D341Med (cell line): ENCODE measurements at regions not wholly inside any gene's neighbourhood (a gene's known extent, or its start where the extent isn't known, plus 50 kb on each side); places are given as distances from the start of the nearest gene placed in this dataset.
"Not testable (repeated sequence)": the region's sequence is repeated elsewhere in the genome, so short reads cannot be mapped to it uniquely, and the experiment has no call there.

Experiments used
- DNase-seq: peaks from one replicate; pipeline ENCODE4 v3.0.0; 2012; ENCODE audit warnings: low spot score

GRCh38 chr6:146985111-146985510 lies 219.1 kb upstream of the STXBP5 start:
- no peak for DNase-seq

GRCh38 chr6:146985966-146986365 lies 218.3 kb upstream of the STXBP5 start:
- no peak for DNase-seq

DNA sequence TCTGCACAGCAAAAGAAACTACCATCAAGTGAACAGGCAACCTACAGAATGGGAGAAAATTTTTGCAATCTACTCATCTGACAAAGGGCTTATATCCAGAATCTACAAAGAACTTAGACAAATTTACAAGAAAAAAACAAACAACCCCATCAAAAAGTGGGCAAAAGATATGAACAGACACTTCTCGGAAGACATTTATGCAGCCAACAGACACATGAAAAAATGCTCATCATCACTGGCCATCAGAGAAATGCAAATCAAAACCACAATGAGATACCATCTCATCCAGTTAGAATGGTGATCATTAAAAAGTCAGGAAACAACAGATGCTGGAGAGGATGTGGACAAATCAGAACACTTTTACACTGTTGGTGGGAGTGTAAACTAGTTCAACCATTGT lies 216.3 kb upstream of the STXBP5 start:
- not testable (repeated sequence) for DNase-seq

DNA sequence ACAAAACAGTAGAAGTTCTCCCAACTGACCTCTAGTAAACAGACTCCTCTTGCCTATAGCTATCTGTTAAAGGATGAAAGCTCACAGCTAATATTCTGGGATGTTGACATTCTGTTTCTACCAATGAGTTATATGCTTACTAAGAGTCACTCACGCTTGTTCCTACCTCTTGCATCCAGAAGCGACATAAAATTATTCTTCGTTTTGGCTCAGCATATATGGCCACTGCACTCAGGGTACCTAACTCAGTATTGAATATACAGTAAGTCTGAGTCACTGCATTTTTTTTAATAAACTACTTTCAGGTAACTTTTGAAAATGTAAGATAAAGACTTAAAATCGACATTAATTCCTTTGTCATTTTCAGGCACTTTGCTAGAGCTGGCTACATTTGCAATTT lies 214.4 kb upstream of the STXBP5 start:
- no peak for DNase-seq

GRCh38 chr6:146990284-146990683 lies 213.9 kb upstream of the STXBP5 start:
- DNase-seq = no peak

GRCh38 chr6:146990821-146991798 lies 213.1 kb upstream of the STXBP5 start:
- DNase-seq = no peak

DNA sequence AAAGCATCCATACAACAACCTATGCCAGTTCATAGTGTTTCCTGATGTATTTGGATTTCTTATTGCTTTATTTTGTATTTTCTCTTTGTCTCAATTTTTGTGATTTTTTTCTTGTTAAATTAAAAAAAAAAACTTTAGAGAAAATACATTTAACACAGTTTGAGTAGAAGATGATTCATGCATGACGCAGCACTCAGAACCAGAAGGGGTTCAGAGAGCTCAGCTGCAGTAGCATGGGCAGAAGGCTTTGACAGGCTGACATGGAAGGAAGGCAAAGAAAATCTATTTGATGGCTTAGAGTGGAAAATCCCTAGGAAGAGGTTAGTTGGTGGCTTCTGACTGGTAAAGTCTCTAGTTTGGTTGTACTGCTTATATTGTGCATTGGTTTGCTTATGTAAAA lies 207.2 kb upstream of the STXBP5 start:
- no peak for DNase-seq

DNA sequence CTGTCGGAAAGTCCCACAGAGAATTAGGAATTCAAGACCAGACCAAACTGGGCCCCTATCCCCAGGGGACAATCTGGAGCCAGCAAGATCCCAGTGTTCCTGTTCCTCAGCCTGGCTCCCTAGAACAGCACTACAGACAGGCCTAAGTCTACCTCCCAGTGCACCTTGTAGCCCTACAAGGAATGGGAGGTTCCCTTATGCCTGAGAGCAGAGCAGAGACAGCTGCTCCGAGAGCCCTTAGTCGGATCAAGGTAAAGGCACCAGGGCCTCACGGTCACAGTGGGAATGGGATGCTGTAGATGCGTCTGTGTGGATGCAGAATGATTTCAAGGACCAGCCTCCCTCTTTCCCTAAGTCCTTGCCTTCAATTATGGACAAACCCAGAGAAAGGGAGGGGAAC lies 204.5 kb upstream of the STXBP5 start:
- no peak for DNase-seq

GRCh38 chr6:147000545-147001488 lies 203.4 kb upstream of the STXBP5 start:
- DNase-seq = no peak

- DNase-seq = no peak
These were observed 202.6 kb upstream of the STXBP5 start for GRCh38 chr6:147001621-147002020.

- DNase-seq = no peak
These were observed 201.0 kb upstream of the STXBP5 start for GRCh38 chr6:147003186-147003585.

- no peak for DNase-seq
These were observed 198.7 kb upstream of the STXBP5 start for GRCh38 chr6:147005499-147005898.

GRCh38 chr6:147007441-147007840 lies 196.8 kb upstream of the STXBP5 start:
- DNase-seq = no peak

GRCh38 chr6:147009358-147009757 lies 194.9 kb upstream of the STXBP5 start:
- DNase-seq = no peak

DNA sequence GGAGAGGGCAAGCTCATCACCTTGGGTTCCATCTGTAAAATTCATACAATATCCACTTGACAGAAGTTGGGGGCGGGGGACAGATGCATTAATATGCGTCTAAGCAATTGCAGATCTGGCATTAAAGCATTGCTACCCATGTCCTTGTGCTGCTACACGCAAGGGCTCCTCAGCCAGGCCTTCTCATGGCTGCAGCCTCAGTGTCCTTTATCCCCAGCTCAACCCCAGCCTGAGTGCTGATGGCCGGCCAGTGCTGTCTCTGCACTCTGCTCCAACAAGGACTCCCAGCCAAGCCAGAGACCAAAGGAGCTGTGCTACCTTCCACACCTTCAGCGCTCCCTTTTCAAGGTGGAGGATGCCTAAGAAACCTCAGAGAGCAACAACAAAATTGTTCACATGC lies 188.5 kb upstream of the STXBP5 start:
- no peak for DNase-seq

- DNase-seq = no peak
These were observed 187.8 kb upstream of the STXBP5 start for GRCh38 chr6:147016440-147016839.

DNA sequence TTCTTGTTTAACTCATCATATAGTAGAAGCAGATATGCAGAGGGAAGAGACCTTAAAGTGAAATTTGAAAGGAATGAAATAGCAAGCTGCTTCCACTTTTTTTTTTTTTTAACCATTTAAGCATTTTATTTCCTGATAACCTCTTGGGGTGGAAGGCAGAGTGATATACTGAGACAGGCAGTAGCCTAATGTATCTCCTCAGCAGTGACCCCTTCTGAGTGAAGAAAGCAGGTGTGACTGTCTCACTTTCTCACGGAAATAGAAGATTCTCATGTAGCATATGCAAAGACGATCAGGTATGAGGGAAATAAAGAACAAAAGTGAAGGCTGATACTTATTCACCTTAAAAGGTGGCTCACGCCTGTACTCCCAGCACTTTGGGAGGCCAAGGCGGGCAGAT lies 187.1 kb upstream of the STXBP5 start:
- DNase-seq = no peak

DNA sequence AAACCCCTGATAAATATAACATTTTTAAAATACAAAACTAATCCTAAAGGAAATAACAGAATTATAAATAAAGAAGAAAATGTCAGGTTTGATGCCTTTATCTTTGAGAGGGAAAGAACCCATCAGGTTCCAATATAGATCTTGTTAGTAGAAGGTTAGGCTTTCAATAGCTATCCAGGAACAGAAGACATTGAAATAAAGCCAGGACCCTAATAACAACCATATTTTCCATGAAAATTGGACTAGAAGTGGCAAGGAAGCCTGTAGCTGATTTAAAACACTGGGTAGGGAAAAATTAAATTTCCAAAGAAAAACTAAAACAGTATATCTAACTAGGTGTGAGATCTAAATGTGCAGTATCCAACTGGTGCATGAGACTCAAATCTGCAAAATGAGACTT lies 185.2 kb upstream of the STXBP5 start:
- DNase-seq = no peak

DNA sequence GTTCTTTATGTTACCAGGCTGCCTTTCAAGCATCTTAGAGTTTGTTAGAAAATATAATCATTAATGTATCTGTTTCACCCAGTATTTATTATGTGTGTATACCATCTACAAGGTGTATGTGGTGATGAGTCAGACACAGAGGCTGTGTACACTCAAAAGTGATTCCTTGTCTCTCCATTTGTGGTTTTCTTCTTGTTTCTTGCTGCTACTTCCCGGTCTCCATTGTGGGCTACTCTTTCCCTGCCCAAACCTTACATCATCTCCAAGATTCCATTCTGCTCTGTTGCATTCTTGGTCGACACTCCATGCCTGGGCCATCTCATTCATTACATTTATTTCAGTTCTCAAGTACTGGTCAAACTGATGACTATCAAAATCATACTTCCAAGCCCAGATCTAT lies 182.2 kb upstream of the STXBP5 start:
- DNase-seq = no peak

- no peak for DNase-seq
These were observed 181.1 kb upstream of the STXBP5 start for GRCh38 chr6:147023148-147023547.

DNA sequence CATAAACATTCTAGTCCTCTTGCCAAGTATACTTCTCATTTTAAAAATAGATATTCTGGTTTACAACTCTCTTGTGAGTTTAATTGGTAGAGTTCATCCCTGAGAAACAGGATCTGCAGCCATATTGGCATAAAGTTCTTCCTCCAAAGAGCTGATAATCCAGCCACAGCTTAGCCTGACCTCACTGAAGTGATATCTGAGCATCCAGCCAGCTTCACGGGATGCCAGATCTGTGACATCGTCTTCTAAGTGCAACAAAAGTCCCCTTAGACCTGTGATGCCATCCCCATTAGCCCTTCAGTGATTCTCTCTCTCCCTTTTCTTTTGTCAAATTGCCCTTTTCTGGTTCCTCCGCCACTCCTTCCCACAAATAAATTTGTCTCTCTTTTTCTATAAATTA lies 180.6 kb upstream of the STXBP5 start:
- no peak for DNase-seq

DNA sequence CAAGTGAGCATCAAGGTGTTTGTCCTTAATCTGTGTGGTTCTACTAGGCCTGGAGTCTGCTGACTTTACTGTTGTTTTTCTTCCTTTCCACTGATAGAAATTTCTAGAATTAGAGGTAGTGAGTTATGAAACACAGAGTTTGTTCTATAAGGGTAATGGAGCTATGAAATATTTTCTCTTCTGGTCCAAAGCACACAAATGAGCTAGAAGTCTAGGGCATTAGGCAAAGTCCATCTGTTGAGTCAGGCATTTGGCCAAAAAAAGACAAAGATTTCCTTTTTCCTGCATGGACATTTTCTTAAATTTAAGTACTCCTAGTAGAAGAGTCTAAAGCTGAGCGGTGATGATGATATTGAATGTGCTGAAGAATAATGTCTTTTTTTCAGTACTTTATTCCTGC lies 174.3 kb upstream of the STXBP5 start:
- no peak for DNase-seq

DNA sequence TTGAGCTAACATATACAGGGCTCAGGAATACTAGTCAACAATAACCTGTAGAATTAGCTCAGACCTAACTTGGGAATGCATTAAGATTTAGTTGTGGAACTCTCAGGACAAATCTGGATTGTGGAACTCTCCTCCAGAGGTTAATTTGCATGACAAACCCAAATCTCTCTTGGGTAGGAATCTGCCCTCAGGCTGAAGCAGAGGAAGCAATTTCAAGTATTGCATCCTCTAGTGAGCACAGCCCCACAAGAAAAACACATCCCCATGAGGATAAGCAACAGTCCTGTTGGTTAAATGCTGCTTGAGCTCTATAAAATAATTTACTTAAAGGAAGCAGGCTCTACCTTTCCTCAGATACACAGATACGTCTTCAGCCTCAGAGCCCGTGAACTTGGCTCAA lies 170.9 kb upstream of the STXBP5 start:
- DNase-seq = no peak
